Mammary epithelial cell (primary cell): ENCODE measurements at regions not wholly inside any gene's neighbourhood (a gene's known extent, or its start where the extent isn't known, plus 50 kb on each side); places are given as distances from the start of the nearest gene placed in this dataset.

Source experiments
- CTCF ChIP-seq, 2 donors: IDR thresholded peaks in 1 of 2; conservative IDR thresholded peaks in 1 of 2; 2 replicates each; pipeline ENCODE4 v1.5.1; 2011 to 2012; ENCODE audit warnings: inconsistent platforms in 2 of 2, low read length in 2 of 2, mild to moderate bottlenecking in 2 of 2, control low read depth in 1 of 2, low read depth in 1 of 2; ENCODE audit not compliant: insufficient read depth in 1 of 2; ENCODE audit errors: extremely low read depth in 1 of 2
- EZH2 ChIP-seq: IDR thresholded peaks from 2 replicates; pipeline ENCODE4 v1.6.1; 2012; ENCODE audit warnings: low read length, inconsistent platforms, borderline replicate concordance

DNA sequence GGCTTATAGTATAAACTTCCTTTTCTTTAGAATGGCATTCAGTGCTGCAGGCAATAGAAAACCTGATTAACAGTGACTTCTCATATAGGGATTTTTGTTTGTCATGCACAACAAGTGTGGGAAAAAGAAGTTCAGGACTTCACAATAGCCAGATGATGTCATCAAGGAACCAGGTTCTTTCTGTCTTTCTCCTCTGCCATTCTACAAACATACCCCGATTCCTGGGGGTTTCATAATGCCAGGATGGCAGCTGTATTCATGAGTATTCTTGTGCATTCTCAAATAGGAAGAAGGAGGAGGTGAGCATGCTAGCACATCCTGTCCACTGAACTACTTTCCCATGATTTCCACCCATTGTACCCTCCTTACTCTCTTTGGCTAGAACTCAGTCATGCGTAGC, 182.7 kb upstream of the EEA1 start:
- TF ChIP-seq EZH2 = no peak
- TF ChIP-seq CTCF (conservative IDR thresholded peaks at IDR 0.05 in 1 of 2, IDR thresholded peaks at IDR 0.05 in 1 of 2; ENCODE audit: extremely low read depth in 1 of 2, insufficient read depth in 1 of 2, low read depth in 1 of 2, low read length in 2 of 2) = no peak
